Transverse colon (tissue), 4 donors: ENCODE measurements at regions not wholly inside any gene's neighbourhood (a gene's known extent, or its start where the extent isn't known, plus 50 kb on each side); places are given as distances from the start of the nearest gene placed in this dataset.

ENCODE experiments used
- DNase-seq: peaks from one replicate; pipeline ENCODE4 v3.0.0-alpha.2; 2019
- H3K27ac ChIP-seq, 4 donors: fragments of 200-600 bp; sonication (generic); 2 replicates each; pipeline ENCODE4 v1.5.1; 2016 to 2018; ENCODE audit warnings: inconsistent platforms in 4 of 4
- H3K27me3 ChIP-seq: fragments of 200-600 bp; sonication (generic); 2 replicates; pipeline ENCODE4 v1.5.1; 2017; ENCODE audit warnings: inconsistent platforms
- H3K36me3 ChIP-seq, 4 donors: fragments of 200-600 bp; sonication (generic); 2 replicates each; pipeline ENCODE4 v1.5.1; 2017 to 2019; ENCODE audit warnings: inconsistent platforms in 4 of 4
- H3K4me1 ChIP-seq, 4 donors: fragments of 200-600 bp; sonication (generic); 2 replicates each; pipeline ENCODE4 v1.5.1; 2017 to 2020; ENCODE audit warnings: inconsistent platforms in 4 of 4
- H3K4me3 ChIP-seq, 4 donors: fragments of 200-600 bp; sonication (generic); 1 replicate in 1 of 4; 2 replicates in 3 of 4; pipeline versions ENCODE4 v1.5.1 to v1.6.1; 2017 to 2019; ENCODE audit warnings: inconsistent platforms in 4 of 4
- H3K9me3 ChIP-seq, 2 donors: fragments of 200-600 bp; sonication (generic); 2 replicates each; pipeline ENCODE4 v1.5.1; 2017 to 2019; ENCODE audit warnings: inconsistent platforms in 2 of 2
- EP300 ChIP-seq: sonication (generic); formaldehyde crosslinking; IDR thresholded peaks from one replicate; pipeline ENCODE4 v1.6.1; 2017; ENCODE audit warnings: antibody characterized with exemption, low read depth
- POLR2A ChIP-seq: fragments of 450-650 bp; IDR thresholded peaks from one replicate; pipeline ENCODE4 v1.6.1; 2016; ENCODE audit warnings: antibody characterized with exemption, mild to moderate bottlenecking, moderate library complexity
- POLR2AphosphoS5 ChIP-seq, 3 donors: sonication (generic); formaldehyde crosslinking; IDR thresholded peaks; one replicate each; pipeline ENCODE4 v1.6.1; 2016; ENCODE audit warnings: antibody characterized with exemption in 3 of 3
- WGBS, 2 donors: methylation state at CpG; one replicate each; pipeline ENCODE4 v1.1.5; 2018; ENCODE audit warnings: low coverage in 1 of 2; 5-methylcytosine and 5-hydroxymethylcytosine counted together
- in situ Hi-C, 4 donors: fragments of 200-750 bp; cut with MboI; loops; one replicate each; pipeline versions ENCODE4 v1.15.0 to v1.15.1; 2017; ENCODE audit warnings: low sequenced_read_pairs in 3 of 4, low pct_ligation_motif_present in 1 of 4, low pct_unique_long_range_greater_than_20kb in 1 of 4
- intact Hi-C: fragments of 100-400 bp; cut with DNase I; formaldehyde crosslinking; loops from one replicate; pipeline ENCODE4 v1.15.1; 2023; ENCODE audit warnings: low total_unique reads
- TF ChIP-seq, protein P1 (sequence below), 5 experiments: fragments of 200-600 bp in 3 of 5; fragments of 450-650 bp in 2 of 5; sonication (generic) in 3 of 5; IDR thresholded peaks; 1 replicate in 2 of 5; 2 replicates in 3 of 5; pipeline ENCODE4 v1.5.1; 2016 to 2017; ENCODE audit warnings: antibody characterized with exemption in 5 of 5, inconsistent platforms in 3 of 5, mild to moderate bottlenecking in 2 of 5, moderate library complexity in 1 of 5

GRCh38 chr14:30267141-30267540 lies 291.8 kb upstream of the G2E3 start:
- Histone ChIP-seq H3K36me3 (no peaks in the 10 kb centered on the region), H3K27me3 (no peaks in the 10 kb centered on the region), H3K27ac (no peak overlapping the region), H3K4me1 (peaks cover 0 to 3% (median 0%) of the 10 kb centered on the region in 4 donors), H3K9me3 (no peaks in the 10 kb centered on the region), H3K4me3 (no peak overlapping the region)
- 73% methylated on average over 1 of the region's 1 CpG; no CpG with 5 or more reads in 1 of the 2 donors for WGBS, 2 donors
- TF ChIP-seq EP300, result no peak
- no peak for TF ChIP-seq POLR2AphosphoS5 (IDR thresholded peaks at IDR 0.05)
- TF ChIP-seq POLR2A, result no peak
- TF ChIP-seq, protein P1, sequence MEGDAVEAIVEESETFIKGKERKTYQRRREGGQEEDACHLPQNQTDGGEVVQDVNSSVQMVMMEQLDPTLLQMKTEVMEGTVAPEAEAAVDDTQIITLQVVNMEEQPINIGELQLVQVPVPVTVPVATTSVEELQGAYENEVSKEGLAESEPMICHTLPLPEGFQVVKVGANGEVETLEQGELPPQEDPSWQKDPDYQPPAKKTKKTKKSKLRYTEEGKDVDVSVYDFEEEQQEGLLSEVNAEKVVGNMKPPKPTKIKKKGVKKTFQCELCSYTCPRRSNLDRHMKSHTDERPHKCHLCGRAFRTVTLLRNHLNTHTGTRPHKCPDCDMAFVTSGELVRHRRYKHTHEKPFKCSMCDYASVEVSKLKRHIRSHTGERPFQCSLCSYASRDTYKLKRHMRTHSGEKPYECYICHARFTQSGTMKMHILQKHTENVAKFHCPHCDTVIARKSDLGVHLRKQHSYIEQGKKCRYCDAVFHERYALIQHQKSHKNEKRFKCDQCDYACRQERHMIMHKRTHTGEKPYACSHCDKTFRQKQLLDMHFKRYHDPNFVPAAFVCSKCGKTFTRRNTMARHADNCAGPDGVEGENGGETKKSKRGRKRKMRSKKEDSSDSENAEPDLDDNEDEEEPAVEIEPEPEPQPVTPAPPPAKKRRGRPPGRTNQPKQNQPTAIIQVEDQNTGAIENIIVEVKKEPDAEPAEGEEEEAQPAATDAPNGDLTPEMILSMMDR (IDR thresholded peaks at IDR 0.05), result no peak
- intact Hi-C loops, result no loop called here
- no peak for DNase-seq
- in situ Hi-C loops, result no loop called here

- peak; percentile 78 for DNase-seq
- H3K9me3 ChIP-seq, result no peaks in the 10 kb centered on the region
- no peak for TF ChIP-seq POLR2AphosphoS5 (IDR thresholded peaks at IDR 0.05)
- TF ChIP-seq, protein P1 (IDR thresholded peaks at IDR 0.05), result peak; percentile 58 to 85 (median 81)
- intact Hi-C loops (no loop called here), in situ Hi-C loops (no loop called here)
- peaks cover 0 to 3% (median 0%) of the 10 kb centered on the region in 4 donors for H3K4me1 ChIP-seq
- H3K4me3 ChIP-seq, result no peak overlapping the region
- no peaks in the 10 kb centered on the region for H3K36me3 ChIP-seq
- H3K27me3 ChIP-seq, result no peaks in the 10 kb centered on the region
- H3K27ac ChIP-seq, result no peak overlapping the region
- WGBS, 2 donors, result 26 to 39% methylated on average over 9 to 29 of the region's 29 CpGs
These were observed 288.5 kb upstream of the G2E3 start for GRCh38 chr14:30270200-30271161.

- in situ Hi-C loops, result no loop called here
- WGBS, 2 donors, result 88 to 100% methylated on average over 3 to 6 of the region's 6 CpGs
- TF ChIP-seq POLR2AphosphoS5 (IDR thresholded peaks at IDR 0.05), result no peak
- no peak for TF ChIP-seq EP300
- no peak for TF ChIP-seq POLR2A
- TF ChIP-seq, protein P1 (IDR thresholded peaks at IDR 0.05), result no peak
- peaks cover 0 to 3% (median 0%) of the 10 kb centered on the region in 4 donors for H3K4me1 ChIP-seq
- no peaks in the 10 kb centered on the region for H3K9me3 ChIP-seq
- H3K27me3 ChIP-seq, result no peaks in the 10 kb centered on the region
- H3K36me3 ChIP-seq, result no peaks in the 10 kb centered on the region
- DNase-seq, result no peak
- H3K27ac ChIP-seq, result no peak overlapping the region
- H3K4me3 ChIP-seq, result no peak overlapping the region
- intact Hi-C loops, result no loop called here
These were observed 287.1 kb upstream of the G2E3 start for GRCh38 chr14:30271811-30272323.
